ENCODE measurements at regions not wholly inside any gene's neighbourhood (a gene's known extent, or its start where the extent isn't known, plus 50 kb on each side); places are given as distances from the start of the nearest gene placed in this dataset.

DNA sequence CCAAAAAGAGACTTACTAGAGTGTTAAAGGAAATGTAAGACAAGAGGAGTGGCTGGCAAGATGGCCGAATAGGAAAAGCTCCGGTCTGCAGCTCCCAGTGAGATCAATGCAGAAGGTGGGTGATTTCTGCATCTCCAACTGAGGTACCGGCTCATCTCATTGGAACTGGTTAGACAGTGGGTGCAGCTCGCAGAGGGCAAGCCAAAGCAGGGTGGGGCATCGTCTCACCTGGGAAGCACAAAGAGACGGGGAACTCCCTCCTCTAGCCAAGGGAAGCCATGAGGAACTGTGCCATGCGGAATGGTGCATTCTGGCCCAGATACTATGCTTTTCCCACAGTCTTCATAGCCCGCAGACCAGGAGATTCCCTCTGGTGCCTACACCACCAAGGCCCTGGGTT, 308.7 kb downstream of the AGTPBP1 start:
- no peak for TF ChIP-seq CTCF (IDR thresholded peaks at IDR 0.05; ENCODE audit: insufficient read depth, low read length, poor library complexity, severe bottlenecking)
- no peak overlapping the region for H3K4me3 ChIP-seq (replicated peaks; ENCODE audit: low read depth, low read length)
- DNase-seq (ENCODE audit: extremely low read depth, insufficient read length) = no peak

GRCh38 chr9:85432599-85432998, 309.2 kb downstream of the AGTPBP1 start:
- Histone ChIP-seq H3K36me3 (ENCODE audit: control insufficient read depth, insufficient read depth, low read length) (no peaks in the 10 kb centered on the region), H3K4me3 (replicated peaks; ENCODE audit: low read depth, low read length) (no peak overlapping the region), H3K27me3 (replicated peaks; ENCODE audit: control insufficient read depth, insufficient read depth, low read length) (no peaks in the 10 kb centered on the region; the same call in 1 of the 2 replicates)
- TF ChIP-seq CTCF (IDR thresholded peaks at IDR 0.05; ENCODE audit: insufficient read depth, low read length, poor library complexity, severe bottlenecking) = no peak
- DNase-seq (ENCODE audit: extremely low read depth, insufficient read length) = no peak

More for the DNA sequence above, 308.7 kb downstream of the AGTPBP1 start:
- Histone ChIP-seq H3K27me3 (replicated peaks; ENCODE audit: control insufficient read depth, insufficient read depth, low read length) (no peaks in the 10 kb centered on the region; the same call in 1 of the 2 replicates), H3K36me3 (ENCODE audit: control insufficient read depth, insufficient read depth, low read length) (no peaks in the 10 kb centered on the region)

DNA sequence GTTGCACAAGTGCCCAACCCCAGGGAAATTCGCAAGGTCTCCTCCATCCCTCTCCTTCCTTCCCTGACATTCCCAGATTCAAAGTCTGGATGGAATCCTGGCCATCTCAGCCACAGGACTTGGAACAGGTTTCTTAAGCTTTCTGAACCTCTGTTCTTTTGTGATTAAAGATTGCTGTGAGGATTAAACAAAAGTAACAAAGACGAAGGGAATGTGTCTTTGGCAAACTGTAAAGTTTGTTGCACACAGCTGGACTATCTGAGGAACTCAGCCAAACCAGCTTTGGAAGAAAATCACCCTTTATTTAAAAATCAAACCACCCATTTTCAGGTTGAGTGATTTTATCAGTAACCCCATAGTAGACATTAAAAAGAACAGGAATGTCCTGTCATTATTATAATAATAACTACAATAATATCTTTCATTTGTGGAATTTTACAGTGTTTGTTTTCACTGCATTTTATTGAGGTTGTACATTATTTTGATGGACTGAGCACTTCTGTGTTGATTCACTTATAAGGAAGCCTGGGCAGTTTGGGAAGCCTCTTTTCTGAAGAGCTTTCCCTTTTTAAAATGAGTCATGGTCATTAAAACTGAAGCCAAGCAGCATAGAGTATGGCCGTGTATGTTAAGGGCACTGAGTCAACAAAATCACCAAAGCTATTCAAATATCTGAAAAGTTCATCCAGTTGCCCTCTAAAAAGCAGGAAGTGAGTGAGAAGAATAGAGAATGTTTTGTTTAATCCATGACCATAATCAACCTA, 310.2 kb downstream of the AGTPBP1 start:
- Histone ChIP-seq H3K27me3 (replicated peaks; ENCODE audit: control insufficient read depth, insufficient read depth, low read length) (no peaks in the 10 kb centered on the region; the same call in 1 of the 2 replicates), H3K36me3 (ENCODE audit: control insufficient read depth, insufficient read depth, low read length) (no peaks in the 10 kb centered on the region), H3K4me3 (replicated peaks; ENCODE audit: low read depth, low read length) (no peak overlapping the region)
- DNase-seq (ENCODE audit: extremely low read depth, insufficient read length) = no peak
- TF ChIP-seq CTCF (IDR thresholded peaks at IDR 0.05; ENCODE audit: insufficient read depth, low read length, poor library complexity, severe bottlenecking) = no peak

DNA sequence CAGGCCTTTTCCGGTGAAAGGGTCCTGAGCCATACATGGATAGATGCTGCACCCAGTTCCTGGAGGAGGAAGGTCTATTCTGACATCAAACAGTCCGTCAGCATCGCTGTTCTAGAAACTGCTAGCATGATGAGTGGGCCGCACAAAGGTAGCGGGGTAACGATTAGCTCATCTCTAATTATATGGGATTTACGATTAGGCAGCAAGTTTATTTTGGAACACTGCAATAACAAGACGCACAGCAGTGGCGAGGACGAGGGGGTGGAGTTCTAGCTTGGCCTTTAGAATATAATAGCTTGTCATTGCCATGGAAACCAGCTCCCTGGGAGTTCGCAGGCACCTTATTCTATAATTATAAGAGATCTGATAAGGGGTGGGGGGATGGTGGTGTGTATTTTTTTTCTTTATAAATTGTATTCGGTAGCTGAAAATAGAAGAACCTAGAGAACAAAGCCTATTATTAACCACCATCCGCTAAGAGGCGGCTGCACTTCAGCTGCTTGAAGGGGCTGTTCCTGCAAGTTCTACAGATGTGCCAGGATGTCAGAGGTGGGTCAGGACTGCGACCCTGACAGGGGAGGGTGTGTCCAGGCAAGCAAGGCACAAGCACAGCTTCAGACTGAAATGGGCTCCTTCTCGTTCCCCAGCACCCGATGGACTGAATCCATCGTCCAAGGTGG, 311.0 kb downstream of the AGTPBP1 start:
- Histone ChIP-seq H3K36me3 (ENCODE audit: control insufficient read depth, insufficient read depth, low read length) (no peaks in the 10 kb centered on the region), H3K4me3 (replicated peaks; ENCODE audit: low read depth, low read length) (no peak overlapping the region), H3K27me3 (replicated peaks; ENCODE audit: control insufficient read depth, insufficient read depth, low read length) (no peaks in the 10 kb centered on the region; the same call in 1 of the 2 replicates)
- no peak for TF ChIP-seq CTCF (IDR thresholded peaks at IDR 0.05; ENCODE audit: insufficient read depth, low read length, poor library complexity, severe bottlenecking)
- no peak for DNase-seq (ENCODE audit: extremely low read depth, insufficient read length)

DNA sequence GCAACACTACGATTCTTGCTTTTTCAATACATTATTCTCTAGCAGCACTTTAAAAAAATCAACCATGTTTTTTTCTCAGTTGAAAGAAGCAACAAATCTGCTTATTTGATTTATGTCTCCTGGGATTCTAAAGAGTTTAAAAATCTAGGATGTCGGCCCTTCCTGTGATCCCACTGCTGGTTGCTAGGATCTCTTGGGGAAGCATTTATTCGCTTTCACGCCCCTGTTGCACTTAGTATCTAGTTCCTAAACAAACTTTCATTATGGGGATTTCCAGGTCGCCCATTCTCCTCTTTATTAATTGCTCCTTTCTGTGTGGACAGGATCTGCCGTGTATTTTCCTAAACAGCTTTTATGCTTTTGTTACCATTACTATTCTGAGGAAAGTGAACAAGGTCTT, 313.5 kb downstream of the AGTPBP1 start:
- DNase-seq (ENCODE audit: extremely low read depth, insufficient read length) = no peak
- TF ChIP-seq CTCF (IDR thresholded peaks at IDR 0.05; ENCODE audit: insufficient read depth, low read length, poor library complexity, severe bottlenecking) = no peak
- Histone ChIP-seq H3K36me3 (ENCODE audit: control insufficient read depth, insufficient read depth, low read length) (no peaks in the 10 kb centered on the region), H3K4me3 (replicated peaks; ENCODE audit: low read depth, low read length) (no peak overlapping the region), H3K27me3 (replicated peaks; ENCODE audit: control insufficient read depth, insufficient read depth, low read length) (no peaks in the 10 kb centered on the region; the same call in 1 of the 2 replicates)
